Stimulated activated CD4-positive, alpha-beta T cell treated with anti-CD3 and anti-CD28 coated beads, Interleukin-1b, Interleukin-23, amount 100 ng/mL, for 48 hours (primary cell): ENCODE measurements at regions not wholly inside any gene's neighbourhood (a gene's known extent, or its start where the extent isn't known, plus 50 kb on each side); places are given as distances from the start of the nearest gene placed in this dataset.

Experiments used
- DNase-seq: peaks from one replicate; pipeline ENCODE4 v3.0.0-alpha.2; 2020

DNA sequence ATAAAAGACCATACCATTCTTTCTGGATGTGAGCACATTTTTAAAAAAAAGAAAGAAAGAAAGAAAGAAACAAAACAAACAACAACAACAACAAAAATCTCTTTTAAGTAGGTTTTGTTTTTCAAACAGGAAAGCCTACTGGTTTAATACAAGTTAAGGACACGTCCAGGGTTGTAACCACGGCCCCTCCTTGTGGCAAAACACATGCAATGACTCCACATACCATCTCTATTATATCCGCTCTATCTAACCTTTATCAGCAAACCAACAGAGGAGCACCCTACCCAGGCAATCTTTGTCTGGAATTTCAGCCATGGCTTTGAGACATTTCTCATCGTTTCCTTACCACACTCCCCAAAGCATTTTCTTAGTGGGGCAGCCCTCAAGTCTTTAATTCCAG, 360.5 kb upstream of the TMPO start:
- no peak for DNase-seq

DNA sequence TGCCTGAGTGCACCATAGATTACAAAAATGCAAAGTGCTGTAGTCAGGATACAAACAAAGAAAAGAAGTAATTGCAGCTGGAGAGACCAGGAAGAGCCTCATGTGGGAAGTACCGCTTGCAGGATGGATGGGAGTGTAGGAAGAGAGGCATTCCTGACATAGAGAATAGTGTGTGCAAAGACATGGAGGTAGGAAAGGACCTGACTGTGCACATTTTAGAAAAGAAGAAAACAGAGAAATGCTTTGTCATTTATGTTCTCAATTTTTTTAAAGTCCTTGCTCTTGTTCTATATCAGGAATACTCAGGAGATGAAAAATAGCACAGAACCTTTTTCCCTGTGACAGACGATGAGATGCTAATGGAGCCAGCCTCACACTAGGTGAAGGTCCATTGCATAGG, 358.7 kb upstream of the TMPO start:
- DNase-seq = no peak

- no peak for DNase-seq
Measured at GRCh38 chr12:98162906-98163678, 352.3 kb upstream of the TMPO start.

DNA sequence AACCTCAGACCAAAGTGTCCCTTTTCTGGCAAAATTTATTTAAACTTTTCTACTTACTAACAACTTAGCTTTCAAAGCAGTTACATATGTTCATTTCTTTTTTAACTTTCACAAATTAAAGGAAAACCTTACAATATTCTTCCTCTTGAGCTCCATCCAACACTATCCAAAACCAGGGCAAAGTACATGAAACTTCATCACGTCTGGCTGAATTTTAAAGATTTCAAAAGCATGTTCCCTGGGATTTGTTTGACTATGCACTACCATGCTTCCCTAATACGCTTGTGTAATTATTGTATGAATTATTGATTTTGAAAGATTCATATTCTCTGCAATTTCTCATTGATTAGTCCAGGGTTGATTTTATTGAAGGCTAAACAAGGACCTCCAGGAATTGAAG, 343.1 kb upstream of the TMPO start:
- DNase-seq = no peak

DNA sequence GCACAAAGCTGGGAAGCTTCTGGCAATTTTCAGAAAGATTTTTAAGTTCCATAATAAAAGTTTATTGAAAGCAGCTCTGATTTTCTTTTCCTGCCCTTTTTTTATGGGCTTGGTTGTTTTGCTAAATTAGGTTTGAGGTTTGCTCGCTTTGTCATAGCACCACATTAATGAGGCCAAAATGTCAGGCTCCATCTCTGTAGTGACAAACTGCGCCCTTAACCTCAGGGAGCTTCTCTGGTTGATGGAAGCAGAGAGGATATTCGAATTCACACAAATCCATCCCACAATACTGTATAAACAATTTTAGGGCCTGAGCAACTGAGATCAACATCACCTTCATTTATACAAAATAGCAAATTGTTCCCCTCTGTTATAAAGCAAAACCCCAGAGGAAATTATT, 342.6 kb upstream of the TMPO start:
- no peak for DNase-seq

DNA sequence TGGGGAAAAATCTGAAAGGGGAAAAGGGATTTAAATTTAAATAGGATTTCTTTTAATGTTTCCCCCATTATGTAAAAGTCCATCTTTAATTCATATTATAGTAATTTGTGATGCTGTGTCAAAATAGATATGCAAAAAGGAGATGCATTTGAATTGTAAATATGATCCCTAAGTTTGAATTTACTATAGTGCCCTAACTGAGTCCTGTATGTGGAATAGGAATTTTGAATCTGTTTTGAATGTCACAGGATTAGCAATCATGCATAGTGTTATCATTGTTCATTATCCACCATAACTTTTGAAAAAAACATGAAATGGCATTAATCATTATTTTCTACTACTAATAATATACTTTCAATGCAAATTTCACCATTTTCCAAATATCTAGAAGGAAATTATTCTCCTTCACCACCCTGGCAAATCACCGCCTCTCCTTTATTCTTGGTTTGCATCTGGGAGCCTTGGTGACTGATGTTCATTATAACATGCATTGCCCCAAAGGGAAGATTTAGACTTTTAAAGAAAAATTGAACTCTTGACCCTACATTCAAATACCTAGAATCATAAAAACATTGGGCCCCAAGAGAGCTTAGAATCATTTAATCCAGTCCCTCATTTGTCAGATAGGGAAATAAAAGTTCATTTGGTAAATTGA, 341.5 kb upstream of the TMPO start:
- no peak for DNase-seq

- no peak for DNase-seq
Measured at GRCh38 chr12:98174428-98174809, 341.0 kb upstream of the TMPO start.

DNA sequence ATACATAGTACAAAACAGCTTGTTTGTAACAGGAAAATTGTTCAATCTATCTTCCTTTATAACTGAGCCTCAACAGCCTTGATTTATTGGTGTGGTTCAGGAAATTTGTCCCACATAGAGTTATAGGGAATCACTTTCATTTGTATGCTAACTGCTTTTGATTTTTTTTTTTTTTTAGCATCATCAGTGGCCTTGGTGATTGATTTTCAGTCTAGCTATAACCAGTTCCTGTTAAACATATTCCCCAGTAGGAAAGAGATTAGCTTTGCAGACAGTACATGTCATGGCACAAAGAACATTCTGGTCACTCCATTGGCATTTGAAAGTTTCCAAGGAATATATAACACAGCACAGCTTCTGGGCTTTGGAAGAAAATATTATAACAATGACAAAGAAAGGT, 337.3 kb upstream of the TMPO start:
- no peak for DNase-seq

- no peak for DNase-seq
Measured at GRCh38 chr12:98179151-98179550, 336.2 kb upstream of the TMPO start.

GRCh38 chr12:98180603-98181002, 334.8 kb upstream of the TMPO start:
- no peak for DNase-seq

- DNase-seq = no peak
Measured at GRCh38 chr12:98182821-98183220, 332.6 kb upstream of the TMPO start.

DNA sequence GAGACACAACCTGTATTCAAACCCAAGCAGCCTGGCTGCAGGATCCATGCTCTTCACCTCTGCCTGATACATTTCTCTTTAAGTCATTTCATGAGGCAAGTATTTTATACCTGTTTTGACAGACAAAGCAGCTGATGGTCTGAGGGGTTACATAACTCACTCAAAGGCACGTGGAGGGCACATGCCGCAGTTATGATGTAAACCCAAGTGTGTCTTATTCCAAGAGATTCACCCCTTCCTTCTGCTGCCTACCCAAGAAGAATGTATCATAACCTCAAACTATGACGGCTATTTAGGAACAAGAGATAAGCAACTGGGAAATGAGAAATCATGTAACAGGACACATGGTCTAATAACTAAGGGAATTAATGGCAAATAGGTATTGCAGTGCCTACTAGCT, 329.8 kb upstream of the TMPO start:
- no peak for DNase-seq

DNA sequence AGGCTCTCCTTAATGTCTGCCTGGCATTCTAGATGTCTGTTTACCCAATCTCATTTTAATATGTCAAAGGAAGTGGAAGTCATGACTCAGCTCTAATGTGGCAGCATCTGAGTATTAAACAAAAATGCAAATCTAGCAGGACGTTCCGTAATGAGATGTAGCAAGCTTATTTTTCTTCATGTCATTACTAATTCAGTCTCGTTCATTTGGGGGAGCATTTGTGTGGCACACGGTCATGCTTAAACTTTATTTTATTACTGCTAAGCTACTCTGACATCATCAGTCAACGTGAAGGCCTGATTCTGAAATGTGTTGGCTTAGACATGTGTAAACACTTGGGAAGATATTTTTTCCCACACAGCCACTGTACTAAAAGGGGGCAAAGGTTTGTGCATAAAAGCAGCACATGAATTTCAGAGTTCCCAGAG, 326.7 kb upstream of the TMPO start:
- no peak for DNase-seq

DNA sequence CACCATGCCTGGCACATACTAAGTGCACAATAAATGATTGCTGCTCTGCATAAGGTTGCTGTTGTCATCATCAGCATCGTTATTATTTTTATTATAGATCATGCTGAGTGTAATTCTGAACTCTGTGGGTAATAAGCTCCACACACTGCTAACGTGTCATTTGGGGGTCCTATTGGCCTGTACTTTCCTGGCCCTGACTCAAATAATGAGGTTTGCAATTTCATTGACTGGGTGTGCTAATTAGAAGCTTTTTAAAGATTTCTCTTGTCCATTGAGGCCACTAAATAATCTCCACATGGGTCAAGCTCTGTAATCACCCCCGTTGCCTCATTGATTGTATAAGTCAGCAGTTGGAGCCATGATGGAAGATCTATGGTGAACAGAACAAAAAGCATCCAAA, 320.8 kb upstream of the TMPO start:
- DNase-seq = no peak

DNA sequence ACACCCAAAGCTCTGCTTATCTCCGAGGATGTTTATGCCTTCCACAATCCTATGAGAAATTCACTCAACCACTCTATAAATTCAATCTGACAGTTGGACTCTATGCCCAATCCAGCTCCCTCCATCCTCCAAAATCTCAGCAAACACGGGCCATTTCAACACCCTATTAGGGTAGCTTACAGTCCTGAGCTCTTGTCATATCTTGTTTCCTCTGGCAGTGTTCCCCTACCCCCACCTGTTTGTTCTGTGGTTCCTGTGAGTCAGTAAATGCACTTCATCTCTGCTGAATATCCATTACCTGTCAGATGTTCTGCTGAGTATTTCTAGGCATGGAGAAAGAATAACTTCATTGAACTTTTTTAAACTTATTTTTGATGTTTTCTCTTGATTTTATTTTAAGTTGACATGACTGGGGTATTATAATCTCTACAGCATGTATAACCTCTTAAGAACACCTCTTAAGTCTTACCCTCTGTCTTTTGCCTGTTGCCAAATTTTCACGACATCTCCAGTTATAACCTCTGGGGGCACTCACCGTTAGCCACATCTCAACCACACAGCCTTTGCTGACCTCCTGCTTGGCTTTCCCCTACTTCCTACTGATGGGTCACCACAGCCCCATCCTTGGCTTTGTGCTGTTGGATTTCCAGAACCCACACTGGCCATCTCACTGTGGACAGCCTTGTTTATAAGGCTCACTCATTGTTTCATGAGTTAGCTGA, 317.0 kb upstream of the TMPO start:
- no peak for DNase-seq

- DNase-seq = no peak
Measured at GRCh38 chr12:98208816-98209215, 306.6 kb upstream of the TMPO start.

DNA sequence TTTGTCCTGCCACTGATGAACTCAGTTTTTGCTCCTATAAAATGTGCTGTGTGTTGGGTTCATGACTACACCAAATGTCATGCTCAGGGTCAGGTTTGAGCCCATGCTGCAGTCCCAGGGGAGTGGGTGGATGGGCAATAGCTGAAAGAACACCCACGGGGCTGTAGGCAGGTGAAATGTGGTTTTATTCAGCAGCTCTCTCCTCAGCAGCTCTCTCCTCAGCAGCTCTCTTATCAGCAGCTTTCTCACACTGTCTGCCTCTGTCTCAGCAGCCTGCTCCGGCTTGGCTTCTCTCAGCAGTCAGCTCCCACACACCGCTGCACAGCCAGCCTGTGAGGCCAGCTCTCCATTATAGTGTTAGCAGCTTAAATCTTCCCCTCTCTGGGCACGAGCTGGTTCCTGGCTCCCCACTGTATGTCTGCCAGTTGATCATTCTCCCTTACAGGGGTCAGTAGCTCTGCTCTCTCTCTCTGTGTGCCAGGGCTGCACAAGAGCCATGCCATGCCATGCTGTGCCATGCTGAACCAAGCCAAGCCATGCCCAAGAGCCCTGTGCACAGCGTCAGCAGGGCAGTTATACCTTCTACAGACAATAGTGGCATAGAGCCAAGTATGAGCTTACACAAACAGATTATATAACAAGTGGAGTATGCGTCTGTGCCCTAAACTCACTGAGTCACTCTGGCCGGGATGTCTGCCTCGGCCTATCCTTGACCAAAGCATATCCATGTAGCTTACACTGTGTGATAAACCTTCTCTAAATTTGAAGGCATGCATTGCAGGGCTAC, 303.3 kb upstream of the TMPO start:
- no peak for DNase-seq

- DNase-seq = no peak
Measured at GRCh38 chr12:98213556-98213955, 301.8 kb upstream of the TMPO start.

- DNase-seq = no peak
Measured at GRCh38 chr12:98217257-98217656, 298.1 kb upstream of the TMPO start.

- DNase-seq = no peak
Measured at GRCh38 chr12:98220636-98221035, 294.8 kb upstream of the TMPO start.

DNA sequence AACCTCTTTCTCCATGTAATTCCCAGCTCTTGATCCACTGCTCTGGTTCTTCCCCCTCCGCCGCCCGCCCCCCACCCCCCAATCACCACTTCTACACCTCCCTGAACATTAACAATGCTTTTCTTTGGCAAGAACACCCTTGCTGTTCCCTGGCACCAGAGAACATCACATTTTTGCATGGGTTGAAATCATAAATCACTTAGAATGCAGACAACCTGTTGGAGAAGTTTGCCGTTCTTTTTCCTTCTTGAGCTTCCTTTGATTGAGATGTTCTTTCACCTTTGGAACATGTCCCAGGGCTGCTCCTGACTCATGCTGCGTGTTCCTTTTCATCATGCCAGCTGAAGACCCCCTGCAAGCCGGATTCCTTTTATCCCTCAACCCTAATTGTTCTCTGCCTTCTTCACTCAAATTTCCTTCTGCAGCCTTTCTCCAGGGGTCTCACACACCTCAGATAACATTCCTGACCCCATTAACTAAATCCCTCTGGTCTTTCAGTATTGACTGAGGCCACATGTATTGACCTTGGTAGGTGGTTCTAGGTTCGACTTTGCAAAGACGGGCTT, 294.1 kb upstream of the TMPO start:
- no peak for DNase-seq

- DNase-seq = no peak
Measured at GRCh38 chr12:98222135-98222534, 293.3 kb upstream of the TMPO start.
